RWPE2 (cell line): ENCODE measurements at regions not wholly inside any gene's neighbourhood (a gene's known extent, or its start where the extent isn't known, plus 50 kb on each side); places are given as distances from the start of the nearest gene placed in this dataset.
"Not testable (repeated sequence)": the region's sequence is repeated elsewhere in the genome, so short reads cannot be mapped to it uniquely, and the experiment has no call there.

ENCODE experiments used
- ATAC-seq: fragments of 200-7000 bp; cut with Tn5 transposase; 3 replicates; pipeline ENCODE4 v1.9.1; 2021; ENCODE audit warnings: low read depth
- DNase-seq: peaks from one replicate; pipeline ENCODE4 v3.0.0-alpha.2; 2020; ENCODE audit warnings: low spot score
- H3K27ac ChIP-seq: fragments of 450-650 bp; 2 replicates; pipeline ENCODE4 v1.5.1; 2017; ENCODE audit warnings: mild to moderate bottlenecking; ENCODE audit not compliant: poor library complexity, severe bottlenecking
- H3K27me3 ChIP-seq: fragments of 250-450 bp; sonication (Bioruptor Pico); 2 replicates; pipeline ENCODE4 v1.5.1; 2021; ENCODE audit warnings: mild to moderate bottlenecking, moderate library complexity; ENCODE audit not compliant: insufficient read depth, poor library complexity, severe bottlenecking
- H3K36me3 ChIP-seq: fragments of 250-450 bp; sonication (Bioruptor Pico); 2 replicates; pipeline ENCODE4 v1.5.1; 2020; ENCODE audit warnings: low read depth, mild to moderate bottlenecking, moderate library complexity
- H3K4me1 ChIP-seq: fragments of 250-450 bp; sonication (Bioruptor Pico); 2 replicates; pipeline ENCODE4 v1.5.1; 2021; ENCODE audit warnings: mild to moderate bottlenecking, moderate library complexity; ENCODE audit not compliant: insufficient read depth, poor library complexity, severe bottlenecking
- H3K4me3 ChIP-seq: fragments of 250-450 bp; sonication (Bioruptor Pico); 2 replicates; pipeline ENCODE4 v1.5.1; 2021; ENCODE audit warnings: mild to moderate bottlenecking, moderate library complexity; ENCODE audit not compliant: severe bottlenecking
- H3K9me3 ChIP-seq: fragments of 250-450 bp; sonication (Bioruptor Pico); 2 replicates; pipeline ENCODE4 v1.5.1; 2021; ENCODE audit warnings: mild to moderate bottlenecking, moderate library complexity; ENCODE audit not compliant: severe bottlenecking
- TF ChIP-seq, protein P1 (sequence below): fragments of 450-650 bp; IDR thresholded peaks from one replicate; pipeline ENCODE4 v1.5.1; 2017; ENCODE audit warnings: mild to moderate bottlenecking, moderate library complexity; ENCODE audit not compliant: poor library complexity, severe bottlenecking

DNA sequence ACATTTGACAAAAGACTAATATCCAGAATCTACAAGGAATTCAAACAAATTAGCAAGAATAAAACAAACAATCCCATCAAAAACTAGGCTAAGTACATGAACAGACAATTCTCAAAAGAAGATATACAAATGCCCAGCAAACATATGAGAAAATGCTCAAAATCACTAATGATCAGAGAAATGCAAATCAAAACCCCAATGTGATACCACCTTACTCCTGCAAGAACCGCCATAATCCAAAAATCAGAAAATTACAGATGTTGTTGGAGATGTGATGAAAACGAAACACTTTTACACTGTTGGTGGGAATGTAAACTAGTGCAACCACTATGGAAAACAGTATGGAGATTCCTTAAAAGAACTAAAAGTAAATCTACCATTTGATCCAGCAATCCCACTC is 79.4 kb downstream of the SNTN start:
- no peak overlapping the region for H3K4me3 ChIP-seq
- no peak for ATAC-seq
- TF ChIP-seq, protein P1, sequence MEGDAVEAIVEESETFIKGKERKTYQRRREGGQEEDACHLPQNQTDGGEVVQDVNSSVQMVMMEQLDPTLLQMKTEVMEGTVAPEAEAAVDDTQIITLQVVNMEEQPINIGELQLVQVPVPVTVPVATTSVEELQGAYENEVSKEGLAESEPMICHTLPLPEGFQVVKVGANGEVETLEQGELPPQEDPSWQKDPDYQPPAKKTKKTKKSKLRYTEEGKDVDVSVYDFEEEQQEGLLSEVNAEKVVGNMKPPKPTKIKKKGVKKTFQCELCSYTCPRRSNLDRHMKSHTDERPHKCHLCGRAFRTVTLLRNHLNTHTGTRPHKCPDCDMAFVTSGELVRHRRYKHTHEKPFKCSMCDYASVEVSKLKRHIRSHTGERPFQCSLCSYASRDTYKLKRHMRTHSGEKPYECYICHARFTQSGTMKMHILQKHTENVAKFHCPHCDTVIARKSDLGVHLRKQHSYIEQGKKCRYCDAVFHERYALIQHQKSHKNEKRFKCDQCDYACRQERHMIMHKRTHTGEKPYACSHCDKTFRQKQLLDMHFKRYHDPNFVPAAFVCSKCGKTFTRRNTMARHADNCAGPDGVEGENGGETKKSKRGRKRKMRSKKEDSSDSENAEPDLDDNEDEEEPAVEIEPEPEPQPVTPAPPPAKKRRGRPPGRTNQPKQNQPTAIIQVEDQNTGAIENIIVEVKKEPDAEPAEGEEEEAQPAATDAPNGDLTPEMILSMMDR = no peak
- DNase-seq = no peak
- no peak overlapping the region for H3K27ac ChIP-seq
- no peaks in the 10 kb centered on the region for H3K27me3 ChIP-seq
- H3K9me3 ChIP-seq = no peaks in the 10 kb centered on the region
- no peaks in the 10 kb centered on the region for H3K4me1 ChIP-seq
- no peaks in the 10 kb centered on the region for H3K36me3 ChIP-seq

- H3K9me3 ChIP-seq, DNase-seq, ATAC-seq, H3K4me3 ChIP-seq, H3K36me3 ChIP-seq, H3K27ac ChIP-seq, H3K27me3 ChIP-seq, H3K4me1 ChIP-seq: not testable (repeated sequence)
These were observed 80.8 kb downstream of the SNTN start for GRCh38 chr3:63733278-63733677.

- H3K4me1 ChIP-seq, ATAC-seq, H3K27me3 ChIP-seq: not testable (repeated sequence)
These were observed 82.2 kb downstream of the SNTN start for GRCh38 chr3:63734632-63735031.

DNA sequence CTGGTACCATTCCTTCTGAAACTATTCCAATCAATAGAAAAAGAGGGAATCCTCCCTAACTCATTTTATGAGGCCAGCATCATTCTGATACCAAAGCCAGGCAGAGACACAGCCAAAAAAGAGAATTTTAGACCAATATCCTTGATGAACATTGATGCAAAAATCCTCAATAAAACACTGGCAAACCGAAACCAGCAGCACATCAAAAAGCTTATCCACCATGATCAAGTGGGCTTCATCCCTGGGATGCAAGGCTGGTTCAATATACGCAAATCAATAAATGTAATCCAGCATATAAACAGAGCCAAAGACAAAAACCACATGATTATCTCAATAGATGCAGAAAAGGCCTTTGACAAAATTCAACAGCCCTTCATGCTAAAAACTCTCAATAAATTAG is 82.3 kb upstream of the C3orf49 start:
- H3K27ac ChIP-seq, DNase-seq, H3K36me3 ChIP-seq, H3K9me3 ChIP-seq, H3K4me1 ChIP-seq, H3K4me3 ChIP-seq, H3K27me3 ChIP-seq, ATAC-seq: not testable (repeated sequence)

More at GRCh38 chr3:63734632-63735031, 82.2 kb downstream of the SNTN start:
- H3K9me3 ChIP-seq, H3K4me3 ChIP-seq, H3K36me3 ChIP-seq, H3K27ac ChIP-seq, DNase-seq: not testable (repeated sequence)

DNA sequence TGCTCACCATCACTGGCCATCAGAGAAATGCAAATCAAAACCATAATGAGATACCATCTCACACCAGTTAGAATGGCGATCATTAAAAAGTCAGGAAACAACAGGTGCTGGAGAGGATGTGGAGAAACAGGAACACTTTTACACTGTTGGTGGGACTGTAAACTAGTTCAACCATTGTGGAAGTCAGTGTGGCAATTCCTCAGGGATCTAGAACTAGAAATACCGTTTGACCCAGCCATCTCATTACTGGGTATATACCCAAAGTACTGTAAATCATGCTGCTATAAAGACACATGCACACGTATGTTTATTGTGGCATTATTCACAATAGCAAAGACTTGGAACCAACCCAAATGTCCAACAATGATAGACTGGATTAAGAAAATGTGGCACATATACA is 80.5 kb upstream of the C3orf49 start:
- H3K4me1 ChIP-seq, H3K4me3 ChIP-seq, H3K27me3 ChIP-seq, H3K27ac ChIP-seq, DNase-seq, ATAC-seq, H3K36me3 ChIP-seq, H3K9me3 ChIP-seq: not testable (repeated sequence)

DNA sequence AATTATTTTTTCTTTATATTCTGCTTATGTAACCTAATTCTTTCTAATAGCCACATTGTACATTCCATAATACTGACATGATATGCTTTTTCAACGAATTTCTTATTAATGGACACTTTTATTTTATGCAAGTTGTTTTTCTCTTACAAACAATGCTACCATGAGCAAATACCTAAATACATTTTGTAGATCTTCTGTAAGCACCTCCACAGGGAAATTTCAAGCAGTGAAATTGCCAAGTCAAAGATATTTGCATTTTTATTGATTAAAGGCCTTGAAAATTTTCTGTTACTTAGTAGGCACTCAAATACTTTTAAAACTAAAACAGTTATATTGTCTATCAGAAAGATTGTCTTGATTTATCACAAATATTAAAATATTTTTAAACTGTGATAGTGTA is 79.6 kb upstream of the C3orf49 start:
- no peak overlapping the region for H3K27ac ChIP-seq
- no peaks in the 10 kb centered on the region for H3K27me3 ChIP-seq
- TF ChIP-seq, protein P1 = no peak
- H3K36me3 ChIP-seq = no peaks in the 10 kb centered on the region
- H3K4me3 ChIP-seq = no peak overlapping the region
- H3K4me1 ChIP-seq = no peaks in the 10 kb centered on the region
- no peak for ATAC-seq
- no peaks in the 10 kb centered on the region for H3K9me3 ChIP-seq
- DNase-seq = no peak

DNA sequence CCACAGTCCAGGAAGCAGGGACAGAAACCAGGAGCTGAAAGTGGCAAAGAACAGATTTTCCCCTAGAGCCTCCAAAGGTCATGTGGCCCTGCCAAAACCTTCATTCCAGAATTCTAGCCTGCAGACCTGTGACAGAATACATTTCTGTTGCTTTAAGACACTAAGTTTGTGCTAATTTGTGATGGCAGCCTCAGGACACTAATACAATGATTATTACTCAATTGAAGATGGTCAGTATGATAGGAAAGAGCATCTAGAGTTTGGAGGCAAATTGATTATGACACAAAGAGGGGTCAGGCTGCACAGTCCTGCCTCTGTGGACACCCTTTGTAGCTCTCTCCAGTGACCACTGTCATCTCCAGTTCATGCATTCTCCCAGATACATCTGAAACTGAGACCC is 79.0 kb upstream of the C3orf49 start:
- no peak for ATAC-seq
- H3K4me3 ChIP-seq = no peak overlapping the region
- TF ChIP-seq, protein P1 = no peak

DNA sequence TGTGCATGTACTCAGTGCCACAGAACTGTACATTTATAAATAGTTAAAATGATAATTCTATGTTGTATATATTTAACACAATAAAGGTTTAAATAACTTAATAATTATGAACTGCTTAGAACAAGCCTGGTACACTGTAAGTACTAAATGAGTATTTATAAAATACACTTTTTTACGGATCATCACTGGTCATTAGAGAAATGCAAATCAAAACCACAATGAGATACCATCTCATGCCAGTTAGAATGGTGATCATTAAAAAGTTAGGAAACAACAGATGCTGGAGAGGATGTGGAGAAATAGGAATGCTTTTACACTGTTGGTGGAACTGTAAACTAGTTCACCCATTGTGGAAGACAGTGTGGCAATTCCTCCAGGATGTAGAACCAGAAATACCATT is 74.4 kb upstream of the C3orf49 start:
- not testable (repeated sequence) for H3K4me1 ChIP-seq, DNase-seq, H3K27me3 ChIP-seq, H3K9me3 ChIP-seq, H3K27ac ChIP-seq, H3K4me3 ChIP-seq, ATAC-seq, H3K36me3 ChIP-seq

More for the DNA sequence above, 79.0 kb upstream of the C3orf49 start:
- Histone ChIP-seq H3K36me3 (no peaks in the 10 kb centered on the region), H3K9me3 (no peaks in the 10 kb centered on the region), H3K4me1 (no peaks in the 10 kb centered on the region), H3K27me3 (no peaks in the 10 kb centered on the region), H3K27ac (no peak overlapping the region)
- no peak for DNase-seq
